Lower leg skin (tissue), 4 donors: ENCODE measurements at regions not wholly inside any gene's neighbourhood (a gene's known extent, or its start where the extent isn't known, plus 50 kb on each side); places are given as distances from the start of the nearest gene placed in this dataset.

Source experiments
- DNase-seq, 2 donors: peaks; one replicate each; pipeline ENCODE4 v3.0.0-alpha.2; 2019; ENCODE audit warnings: low spot score in 2 of 2
- H3K4me3 ChIP-seq: fragments of 200-600 bp; sonication (generic); 2 replicates; pipeline ENCODE4 v1.5.1; 2017; ENCODE audit warnings: mild to moderate bottlenecking, low read depth; ENCODE audit not compliant: poor library complexity, severe bottlenecking
- POLR2A ChIP-seq, 2 donors: fragments of 450-650 bp; IDR thresholded peaks; one replicate each; pipeline ENCODE4 v1.6.1; 2016 to 2017; ENCODE audit warnings: antibody characterized with exemption in 2 of 2, mild to moderate bottlenecking in 1 of 2, moderate library complexity in 1 of 2
- WGBS, 2 donors: methylation state at CpG; one replicate each; pipeline ENCODE4 v1.1.5; 2018; 5-methylcytosine and 5-hydroxymethylcytosine counted together
- intact Hi-C: fragments of 100-400 bp; cut with DNase I; formaldehyde crosslinking; loops from one replicate; pipeline ENCODE4 v1.15.0; 2023; ENCODE audit warnings: low total_unique reads
- TF ChIP-seq, protein P1 (sequence below), 3 donors: fragments of 450-650 bp; IDR thresholded peaks; one replicate each; pipeline ENCODE4 v1.5.1; 2016; ENCODE audit warnings: antibody characterized with exemption in 3 of 3, mild to moderate bottlenecking in 3 of 3, moderate library complexity in 2 of 3

DNA sequence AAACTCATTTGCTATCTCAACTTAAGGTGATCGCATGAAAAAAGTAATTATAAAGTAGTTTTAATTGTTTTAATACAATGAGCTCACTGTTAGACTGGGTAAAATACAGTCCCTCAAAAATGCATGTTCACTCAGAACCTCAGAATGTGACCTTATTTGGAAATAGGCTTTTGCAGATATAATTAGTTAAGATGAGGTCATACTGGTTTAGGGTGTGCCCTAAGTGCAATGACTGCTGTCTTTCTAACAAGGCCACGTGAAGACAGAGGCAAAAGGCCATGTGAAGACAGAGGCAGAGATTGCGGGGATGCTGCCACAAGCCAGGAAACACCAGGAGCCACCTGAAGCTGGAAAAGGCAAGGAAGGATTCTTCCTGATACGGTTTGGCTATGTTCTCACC is 262.1 kb downstream of the NKX6-1 start:
- intact Hi-C loops = no loop called here
- TF ChIP-seq, protein P1, sequence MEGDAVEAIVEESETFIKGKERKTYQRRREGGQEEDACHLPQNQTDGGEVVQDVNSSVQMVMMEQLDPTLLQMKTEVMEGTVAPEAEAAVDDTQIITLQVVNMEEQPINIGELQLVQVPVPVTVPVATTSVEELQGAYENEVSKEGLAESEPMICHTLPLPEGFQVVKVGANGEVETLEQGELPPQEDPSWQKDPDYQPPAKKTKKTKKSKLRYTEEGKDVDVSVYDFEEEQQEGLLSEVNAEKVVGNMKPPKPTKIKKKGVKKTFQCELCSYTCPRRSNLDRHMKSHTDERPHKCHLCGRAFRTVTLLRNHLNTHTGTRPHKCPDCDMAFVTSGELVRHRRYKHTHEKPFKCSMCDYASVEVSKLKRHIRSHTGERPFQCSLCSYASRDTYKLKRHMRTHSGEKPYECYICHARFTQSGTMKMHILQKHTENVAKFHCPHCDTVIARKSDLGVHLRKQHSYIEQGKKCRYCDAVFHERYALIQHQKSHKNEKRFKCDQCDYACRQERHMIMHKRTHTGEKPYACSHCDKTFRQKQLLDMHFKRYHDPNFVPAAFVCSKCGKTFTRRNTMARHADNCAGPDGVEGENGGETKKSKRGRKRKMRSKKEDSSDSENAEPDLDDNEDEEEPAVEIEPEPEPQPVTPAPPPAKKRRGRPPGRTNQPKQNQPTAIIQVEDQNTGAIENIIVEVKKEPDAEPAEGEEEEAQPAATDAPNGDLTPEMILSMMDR (IDR thresholded peaks at IDR 0.05) = no peak
- no peak for TF ChIP-seq POLR2A (IDR thresholded peaks at IDR 0.05)
- WGBS, 2 donors = 72% methylated on average over 4 of the region's 4 CpGs
- DNase-seq = no peak
- H3K4me3 ChIP-seq = no peak overlapping the region

DNA sequence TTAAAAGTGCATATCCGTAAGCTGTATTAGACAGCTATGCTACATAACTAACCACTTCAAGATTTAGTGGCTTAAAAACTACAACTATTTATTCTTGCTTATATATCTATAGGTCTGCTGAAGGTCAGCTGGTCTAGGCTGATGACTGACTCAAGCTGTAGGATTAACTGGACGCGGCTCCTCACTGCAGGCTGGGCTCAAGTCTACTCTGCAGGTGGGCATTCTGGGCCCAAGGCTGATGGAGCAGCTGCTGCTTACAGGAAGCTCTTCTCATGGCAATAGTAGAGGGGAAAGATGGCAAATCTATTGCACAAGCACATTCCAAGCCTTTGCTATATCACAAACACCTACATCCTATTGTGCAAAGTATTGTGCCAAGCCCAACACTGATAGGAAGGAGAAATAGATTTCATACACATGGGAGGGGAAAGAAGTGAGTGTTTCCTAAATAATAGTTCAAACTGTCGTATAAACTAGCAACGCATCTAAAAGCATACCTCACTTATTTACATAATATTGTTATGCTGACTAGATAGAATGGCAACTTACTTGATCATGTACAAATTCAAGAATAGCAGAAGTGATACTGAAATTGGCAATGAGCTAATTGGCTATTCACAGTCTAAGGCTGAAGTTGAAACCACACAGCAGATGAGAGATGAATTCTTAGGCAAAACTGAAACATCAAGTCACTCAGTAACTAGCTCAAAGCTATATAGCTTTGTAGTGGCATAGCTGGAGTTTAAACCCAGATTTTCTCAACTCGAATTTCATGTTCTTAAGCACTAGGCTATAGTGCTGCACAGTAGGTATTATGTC is 263.8 kb downstream of the NKX6-1 start:
- no peak overlapping the region for H3K4me3 ChIP-seq
- 85 to 86% methylated on average over 6 of the region's 6 CpGs for WGBS, 2 donors
- no peak for TF ChIP-seq POLR2A (IDR thresholded peaks at IDR 0.05)
- TF ChIP-seq, protein P1 (IDR thresholded peaks at IDR 0.05) = no peak
- intact Hi-C loops = no loop called here
- no peak for DNase-seq

DNA sequence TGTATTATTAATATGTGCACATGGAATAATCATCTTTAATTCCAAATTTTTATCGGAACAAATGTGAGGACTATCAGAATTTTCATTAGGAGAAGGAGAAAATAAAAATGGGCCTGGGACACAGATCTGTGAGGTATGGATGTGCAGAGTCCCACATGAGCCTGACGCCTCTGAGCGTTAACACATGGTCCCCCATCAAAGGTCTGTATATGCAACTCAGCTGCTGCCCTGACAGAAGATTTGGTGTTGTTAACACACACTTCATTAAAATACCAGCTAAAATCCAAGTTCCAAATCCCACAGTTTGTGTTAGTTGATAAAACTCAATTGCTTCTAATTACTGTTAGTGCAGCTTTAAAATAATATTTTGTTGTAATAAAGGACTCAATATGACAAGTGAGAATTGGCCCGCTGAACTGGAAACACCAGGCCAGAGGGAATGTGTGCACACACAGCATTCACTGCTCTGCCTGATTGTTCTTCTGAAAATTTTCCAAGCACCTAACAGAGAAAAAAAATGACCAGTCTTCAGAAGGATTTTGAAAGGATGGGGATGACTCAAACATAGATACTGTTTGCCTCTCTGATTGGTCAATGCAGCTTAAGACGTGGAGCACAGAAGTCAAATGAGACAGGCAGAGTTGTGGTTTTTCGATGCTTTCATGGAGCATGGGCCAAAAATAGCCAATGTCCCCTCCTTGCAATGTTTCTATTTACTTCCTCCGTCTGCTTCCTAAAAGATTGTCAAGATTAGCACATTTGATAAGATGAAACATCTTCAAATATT is 266.6 kb downstream of the NKX6-1 start:
- no peak for DNase-seq
- no peak overlapping the region for H3K4me3 ChIP-seq
- intact Hi-C loops = no loop called here
- WGBS, 2 donors = 70 to 74% methylated on average over 7 of the region's 7 CpGs
- TF ChIP-seq, protein P1 (IDR thresholded peaks at IDR 0.05) = no peak
- no peak for TF ChIP-seq POLR2A (IDR thresholded peaks at IDR 0.05)

DNA sequence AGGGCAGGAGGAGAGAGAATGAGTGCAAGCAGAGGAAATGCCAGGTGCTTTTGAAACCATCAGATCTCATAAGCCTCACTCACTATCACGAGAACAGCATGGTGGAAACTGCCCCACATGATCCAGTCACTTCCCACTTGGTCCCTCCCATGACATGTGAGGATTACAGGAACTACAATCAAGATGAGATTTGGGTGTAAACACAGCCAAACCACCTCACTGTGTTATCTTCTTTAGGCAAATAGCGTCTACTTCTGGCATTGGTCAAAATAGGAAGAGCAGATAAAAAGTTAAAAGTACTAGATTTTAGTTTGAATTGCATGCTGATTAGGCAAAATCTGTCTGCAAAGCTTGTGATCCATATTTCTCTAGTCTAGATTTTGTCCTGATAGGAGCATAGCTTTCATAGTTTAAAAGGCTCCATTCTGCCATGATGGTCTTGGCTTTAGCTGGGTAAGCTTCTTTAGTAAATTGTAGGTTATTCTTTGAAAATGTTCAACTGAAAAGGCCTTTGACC is 267.5 kb downstream of the NKX6-1 start:
- TF ChIP-seq, protein P1 (IDR thresholded peaks at IDR 0.05) = no peak
- no peak for TF ChIP-seq POLR2A (IDR thresholded peaks at IDR 0.05)
- no peak for DNase-seq
- H3K4me3 ChIP-seq = no peak overlapping the region
- intact Hi-C loops = no loop called here
- WGBS, 2 donors = 75 to 80% methylated on average over 2 of the region's 2 CpGs

DNA sequence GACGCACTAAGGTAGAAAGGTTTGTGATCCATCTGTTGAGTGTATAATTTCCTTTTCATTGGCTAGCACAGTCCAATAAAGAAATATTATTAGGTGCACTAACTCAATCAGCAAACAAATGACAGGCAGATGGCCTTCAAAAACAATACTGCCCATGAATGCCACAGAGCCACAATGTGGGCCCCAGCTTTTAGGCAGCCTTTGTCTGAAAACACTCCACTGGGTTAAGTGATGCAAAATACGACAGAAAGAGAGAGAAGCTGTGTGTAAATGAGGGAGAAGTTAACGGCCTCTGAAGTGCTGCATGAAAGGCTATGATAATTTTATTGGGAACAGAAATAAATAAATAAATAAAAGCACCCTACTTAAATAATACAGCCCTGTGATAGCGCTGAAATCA is 274.6 kb downstream of the NKX6-1 start:
- TF ChIP-seq, protein P1 (IDR thresholded peaks at IDR 0.05) = no peak
- no peak for TF ChIP-seq POLR2A (IDR thresholded peaks at IDR 0.05)
- intact Hi-C loops = no loop called here
- WGBS, 2 donors = 49% methylated on average over 4 of the region's 4 CpGs
- no peak for DNase-seq
- H3K4me3 ChIP-seq = no peak overlapping the region
